ENCODE measurements at regions not wholly inside any gene's neighbourhood (a gene's known extent, or its start where the extent isn't known, plus 50 kb on each side); places are given as distances from the start of the nearest gene placed in this dataset.

DNA sequence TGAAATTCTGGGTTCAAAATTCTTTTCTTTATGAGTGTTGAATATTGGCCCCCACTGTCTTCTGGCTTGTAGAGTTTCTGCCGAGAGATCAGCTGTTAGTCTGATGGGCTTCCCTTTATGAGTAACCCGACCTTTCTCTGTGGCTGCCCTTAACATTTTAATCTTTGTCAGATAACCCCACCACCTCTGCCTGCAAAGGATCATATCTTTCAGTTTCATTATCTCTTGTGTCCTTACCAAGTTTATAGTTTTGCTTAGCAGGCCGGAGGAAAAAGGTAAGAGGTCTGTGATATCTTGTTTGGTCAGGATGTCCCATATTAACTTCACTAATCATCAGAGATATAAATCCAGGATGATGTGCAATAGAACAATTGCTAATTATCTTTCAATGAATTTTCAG, 970.2 kb upstream of the TYRP1 start:
- DNase-seq (ENCODE audit: low spot score) = no peak

DNA sequence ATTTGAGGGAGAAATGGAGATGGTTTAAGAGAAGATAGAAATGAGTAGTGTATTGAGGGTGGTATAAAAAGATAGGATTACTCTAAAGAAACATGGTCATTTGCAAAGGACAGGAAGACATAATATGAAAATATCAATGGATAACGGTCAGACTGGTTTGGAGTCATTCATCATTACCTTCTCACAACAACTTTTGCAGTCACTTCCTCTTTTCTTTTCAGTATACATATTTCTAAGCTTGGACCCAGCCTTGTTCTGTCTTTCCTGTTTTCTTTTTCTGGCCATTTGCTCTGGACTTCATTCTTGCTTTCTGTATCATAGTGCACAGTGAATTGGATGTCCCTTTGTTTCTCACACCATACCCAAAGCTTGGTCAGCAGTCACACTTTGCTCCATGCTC, 966.5 kb upstream of the TYRP1 start:
- DNase-seq (ENCODE audit: low spot score) = no peak

DNA sequence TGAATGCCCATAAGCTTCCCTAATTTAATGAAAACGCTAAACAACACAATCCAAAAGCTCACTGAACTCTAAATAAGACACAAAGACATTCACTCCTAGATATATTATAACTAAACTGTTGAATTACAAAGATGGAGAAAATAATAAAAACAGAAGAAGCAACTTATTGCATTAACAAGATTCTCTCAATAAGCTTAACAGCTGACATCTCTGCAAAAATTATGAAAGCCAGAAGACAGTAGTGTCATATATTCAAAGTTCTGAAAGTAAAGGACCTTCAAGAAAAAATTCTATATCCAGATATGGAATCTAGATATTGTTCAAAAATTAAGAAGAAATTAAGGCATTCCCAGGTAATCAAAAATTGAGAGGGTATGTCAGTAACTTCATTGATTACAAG, 957.8 kb upstream of the TYRP1 start:
- no peak for DNase-seq (ENCODE audit: low spot score)

DNA sequence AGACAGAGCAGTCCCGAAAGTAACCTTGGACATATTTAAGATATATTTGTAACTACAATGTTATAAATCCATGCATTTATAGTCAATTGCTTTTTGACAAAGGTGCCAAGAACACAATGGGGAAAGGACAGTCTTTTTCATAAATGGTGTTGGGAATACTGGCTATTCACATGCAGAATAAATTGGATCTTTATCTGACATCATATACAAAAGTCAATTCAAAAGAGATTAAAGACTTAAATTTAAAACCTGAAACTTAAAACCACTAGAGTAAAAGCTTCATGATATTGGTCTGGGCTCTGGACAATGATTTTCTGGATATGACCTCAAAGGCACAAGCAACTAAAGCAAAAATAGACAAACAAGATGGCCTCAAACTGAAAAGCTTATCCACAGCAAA, 950.7 kb upstream of the TYRP1 start:
- DNase-seq (ENCODE audit: low spot score) = no peak

DNA sequence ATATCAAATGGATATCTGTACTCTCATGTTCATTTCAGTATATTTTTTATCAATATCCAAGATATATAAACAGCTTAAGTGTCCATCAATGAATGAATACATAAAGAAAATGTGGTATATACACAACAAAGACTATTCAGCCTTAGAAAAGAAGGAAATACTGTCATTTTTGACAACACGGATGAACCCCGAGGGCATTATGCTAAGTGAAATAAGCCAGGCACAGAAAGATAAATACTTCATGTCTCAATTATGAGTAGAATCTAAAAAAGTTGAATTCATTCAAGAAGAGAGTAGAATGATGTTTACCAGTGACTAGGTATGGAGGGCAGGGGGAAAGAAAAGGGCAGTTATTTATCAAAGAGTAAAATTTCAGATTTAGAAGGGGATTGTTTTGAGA, 949.8 kb upstream of the TYRP1 start:
- DNase-seq (ENCODE audit: low spot score) = no peak

DNA sequence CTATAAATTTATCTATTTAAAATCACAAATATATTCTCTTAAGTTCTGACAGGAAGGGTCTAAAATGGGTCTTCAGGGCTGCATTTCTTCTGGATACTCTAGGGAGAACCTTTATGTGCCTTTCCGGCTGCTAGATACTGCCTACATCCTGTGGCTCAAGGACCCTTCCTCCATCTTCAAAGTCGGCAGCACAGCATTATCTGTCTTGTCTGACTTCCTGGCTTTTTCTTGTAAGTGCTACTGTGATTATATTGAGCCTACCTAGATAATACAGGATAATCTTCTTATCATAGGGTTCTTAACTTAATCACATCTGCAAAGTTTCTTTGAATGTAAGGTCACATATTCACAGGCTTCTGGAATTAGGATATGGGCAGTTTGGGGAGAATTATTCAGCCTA, 943.8 kb upstream of the TYRP1 start:
- DNase-seq (ENCODE audit: low spot score) = no peak

DNA sequence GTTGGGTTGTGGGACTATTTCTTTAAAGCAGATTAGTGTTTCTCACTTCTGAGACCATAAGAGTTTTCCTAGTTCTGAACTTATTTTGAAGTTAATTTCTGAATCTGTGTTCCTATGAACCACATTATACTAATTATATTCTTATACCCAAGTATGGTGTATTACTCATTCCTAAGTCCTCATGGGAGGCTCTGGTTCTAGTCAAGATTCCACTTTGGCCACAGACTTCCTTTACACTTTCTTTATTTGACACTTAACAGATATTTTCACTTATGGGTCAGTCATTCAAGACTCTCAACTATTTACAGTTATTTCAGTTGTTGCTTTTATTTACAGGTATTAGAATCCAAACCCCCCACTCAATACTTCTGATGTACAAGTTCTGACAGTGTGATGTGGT, 937.2 kb upstream of the TYRP1 start:
- DNase-seq (ENCODE audit: low spot score) = no peak

DNA sequence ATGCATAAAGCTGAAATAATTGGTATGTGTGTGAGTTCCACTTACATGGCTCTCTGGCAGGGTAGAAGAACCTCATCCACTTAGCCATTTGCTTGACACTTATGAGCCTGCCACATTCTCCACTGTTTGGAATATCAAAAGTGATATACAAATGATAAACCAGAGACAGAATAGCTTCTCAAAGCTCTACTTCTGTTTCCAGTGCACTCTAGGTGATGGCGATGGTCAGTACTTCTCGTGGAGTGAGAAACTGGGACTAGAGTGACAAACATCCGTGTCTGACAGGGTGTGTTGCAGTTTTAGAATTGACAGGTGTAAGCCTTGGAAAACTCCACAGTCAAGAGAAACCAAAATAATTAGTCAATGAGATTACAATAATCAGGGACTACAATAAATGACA, 935.8 kb upstream of the TYRP1 start:
- DNase-seq (ENCODE audit: low spot score) = no peak

DNA sequence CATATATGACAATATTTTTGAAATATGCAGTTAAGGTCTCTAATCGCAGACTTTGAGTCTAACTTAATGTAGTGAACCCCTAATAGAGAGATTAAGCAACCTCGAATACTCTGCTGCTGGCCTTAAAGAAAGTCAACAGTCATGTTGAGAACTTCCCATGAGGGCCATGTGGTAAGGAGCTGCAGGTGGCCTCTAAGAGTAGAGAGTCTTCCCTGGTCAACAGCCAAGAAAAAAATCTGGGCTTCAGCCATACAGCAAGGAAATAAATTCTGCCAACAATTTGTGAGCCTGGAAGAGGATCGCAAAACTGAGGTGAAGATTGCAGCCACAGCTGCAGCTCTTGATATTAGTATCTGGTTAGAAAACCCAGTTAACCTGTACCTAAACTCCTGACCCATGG, 935.2 kb upstream of the TYRP1 start:
- DNase-seq (ENCODE audit: low spot score) = no peak

DNA sequence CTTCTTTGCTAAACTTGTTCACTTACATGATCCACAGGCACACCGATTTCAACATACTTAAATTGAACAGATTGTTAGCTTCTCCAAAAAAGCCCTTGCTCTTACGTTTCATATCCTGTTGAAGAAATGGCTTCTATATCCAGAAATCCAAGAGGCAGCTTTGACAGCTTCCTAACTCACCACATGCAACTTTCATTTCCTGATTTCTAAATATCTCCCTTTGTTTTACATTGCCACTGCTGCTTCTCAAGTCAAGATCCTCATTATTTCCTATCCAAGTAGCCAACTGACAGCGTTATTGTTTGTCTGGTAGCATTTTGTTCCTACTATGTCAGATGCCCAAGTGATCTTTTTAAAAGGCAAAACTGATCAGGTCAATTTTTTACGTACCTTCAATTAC, 913.2 kb upstream of the TYRP1 start:
- DNase-seq (ENCODE audit: low spot score) = no peak

DNA sequence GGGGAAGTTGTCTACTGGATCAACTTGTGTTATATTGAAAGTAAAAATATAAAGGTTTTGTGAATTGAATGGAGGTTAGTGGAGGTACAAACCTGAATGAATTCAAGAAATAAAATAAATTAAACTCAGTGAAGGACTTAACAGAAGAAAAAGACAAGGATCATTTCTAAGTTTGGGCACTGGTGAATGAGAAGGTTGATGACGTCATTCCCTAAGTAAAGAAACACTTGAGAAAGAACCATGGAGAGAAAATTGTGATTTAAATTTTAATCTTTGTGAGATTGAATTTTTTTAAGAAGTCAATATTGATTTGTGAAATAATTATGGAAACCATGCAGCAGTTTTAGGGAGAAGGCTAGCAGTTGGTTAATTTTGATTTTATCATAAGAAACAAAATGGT, 900.3 kb upstream of the TYRP1 start:
- DNase-seq (ENCODE audit: low spot score) = no peak

DNA sequence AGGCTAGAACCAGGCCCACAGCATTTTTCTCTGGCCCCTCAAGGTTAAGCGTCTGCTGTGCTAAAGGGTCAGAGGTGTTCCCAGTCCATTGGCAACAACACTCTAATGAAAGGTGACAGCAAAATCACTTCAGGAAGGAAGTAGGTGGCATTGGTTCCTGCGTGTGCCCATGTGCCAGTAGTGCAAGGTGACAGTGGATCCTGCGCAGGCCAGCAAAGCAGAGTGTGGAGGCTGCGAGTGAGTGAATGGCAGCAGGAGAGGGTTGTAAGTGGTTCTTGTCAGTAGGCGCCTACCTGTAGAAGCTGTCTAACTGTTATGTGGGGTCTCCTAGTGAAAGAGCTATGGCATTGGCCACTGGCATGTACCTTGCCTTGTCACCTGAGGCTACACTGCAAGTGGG, 898.2 kb upstream of the TYRP1 start:
- DNase-seq (ENCODE audit: low spot score) = no peak

DNA sequence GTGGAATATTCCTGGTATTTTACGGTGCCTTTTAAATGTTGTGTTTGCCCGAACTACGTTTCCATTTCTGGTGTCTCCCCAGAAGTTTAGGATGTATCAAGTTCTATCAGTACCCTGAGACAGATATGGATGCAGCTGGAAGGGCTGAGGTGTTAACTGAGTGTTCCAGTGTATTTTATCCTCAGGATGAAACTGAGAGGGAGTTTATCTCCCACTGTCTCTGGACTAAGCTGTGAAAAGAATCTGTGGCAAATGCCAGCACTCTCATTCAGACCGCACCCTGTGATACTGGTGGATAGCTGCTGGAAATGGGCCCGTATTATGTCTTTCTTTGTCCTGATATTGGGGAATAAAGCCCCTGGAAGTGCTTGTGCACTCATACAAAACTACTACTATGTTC, 887.2 kb upstream of the TYRP1 start:
- no peak for DNase-seq (ENCODE audit: low spot score)

DNA sequence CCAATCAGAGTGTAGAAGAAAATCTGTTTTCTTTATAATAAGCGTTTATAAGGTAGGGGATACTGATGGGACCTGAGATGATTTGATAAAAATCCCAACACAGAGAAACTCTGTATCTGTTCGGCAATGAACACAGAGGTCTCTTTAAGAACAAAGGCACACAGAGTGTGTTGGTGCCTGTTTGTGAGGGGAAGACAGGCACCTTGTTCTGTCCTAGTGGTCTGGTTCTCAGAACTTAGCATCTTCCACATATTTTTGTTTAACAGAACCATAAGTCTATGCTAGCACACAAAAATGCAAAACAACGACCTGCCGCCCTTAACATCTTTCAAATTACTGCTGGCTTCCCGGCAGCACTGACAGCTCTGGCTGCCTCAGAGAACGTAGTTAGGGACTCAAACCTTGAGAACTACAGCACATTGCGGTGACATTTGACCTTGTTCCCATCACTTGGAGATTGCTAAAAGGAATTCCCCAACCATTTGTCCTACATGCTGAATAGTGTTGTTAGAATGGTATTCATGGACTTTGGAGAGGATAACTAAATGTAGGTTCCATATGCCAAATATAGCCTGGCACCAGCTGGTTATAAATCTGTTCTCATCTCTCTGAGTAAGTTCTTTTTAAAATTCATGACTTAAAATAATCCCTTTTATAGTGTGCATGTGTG, 871.7 kb upstream of the TYRP1 start:
- DNase-seq (ENCODE audit: low spot score) = no peak

DNA sequence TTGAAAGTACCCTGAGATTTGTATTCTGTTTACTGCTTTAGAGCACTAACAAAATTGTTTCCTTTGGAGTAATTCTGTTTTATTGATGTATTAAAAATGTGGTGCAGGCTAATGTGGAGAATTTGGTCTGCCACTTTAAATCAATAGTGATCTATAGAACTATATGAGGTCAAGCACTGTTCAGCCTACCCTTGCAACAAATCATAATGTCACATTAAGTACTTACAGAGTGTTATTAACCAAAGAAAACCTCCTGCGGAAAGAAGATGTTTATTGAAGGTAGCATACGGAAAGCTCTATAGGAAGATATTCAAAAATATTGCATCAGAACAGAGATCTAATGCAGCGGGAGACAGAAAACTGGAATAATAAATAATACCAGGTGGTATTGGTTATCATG, 865.0 kb upstream of the TYRP1 start:
- DNase-seq (ENCODE audit: low spot score) = no peak

DNA sequence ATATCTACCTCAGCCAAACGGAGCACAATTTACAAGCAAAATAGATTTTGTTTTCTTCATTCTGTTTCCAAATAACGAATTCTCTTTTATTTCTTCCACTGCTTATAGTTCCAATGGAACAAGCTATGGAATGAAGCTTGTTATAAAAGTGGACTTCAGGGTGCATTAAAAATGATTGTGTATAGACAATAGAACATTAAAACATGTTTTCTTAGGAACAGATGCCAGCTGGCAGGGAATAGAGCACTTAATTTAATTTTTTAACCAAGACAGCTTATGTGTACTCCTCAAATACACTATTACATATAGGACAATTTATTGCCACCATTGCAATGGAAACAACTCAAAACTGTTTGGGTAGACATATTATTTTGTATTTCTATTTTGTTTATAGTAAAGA, 860.1 kb upstream of the TYRP1 start:
- DNase-seq (ENCODE audit: low spot score) = no peak

DNA sequence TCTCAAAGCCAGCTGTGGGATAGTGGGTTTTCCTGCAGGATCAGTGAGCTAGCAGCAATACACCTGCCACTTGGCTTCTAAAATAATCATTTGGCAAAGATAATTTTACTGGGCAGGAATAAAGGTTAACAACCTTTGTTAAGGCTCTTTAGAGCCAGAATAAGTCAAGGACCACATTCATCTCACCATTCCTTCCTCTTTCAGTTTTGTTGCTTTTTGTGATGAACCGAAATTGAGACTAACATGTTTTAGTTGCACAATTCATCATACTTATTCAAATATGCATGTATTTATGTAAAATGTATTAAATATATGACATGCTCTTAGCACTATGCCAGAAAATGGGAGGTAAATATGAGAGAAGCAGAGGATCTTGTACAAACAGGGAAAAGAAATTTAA, 824.4 kb upstream of the TYRP1 start:
- no peak for DNase-seq (ENCODE audit: low spot score)

DNA sequence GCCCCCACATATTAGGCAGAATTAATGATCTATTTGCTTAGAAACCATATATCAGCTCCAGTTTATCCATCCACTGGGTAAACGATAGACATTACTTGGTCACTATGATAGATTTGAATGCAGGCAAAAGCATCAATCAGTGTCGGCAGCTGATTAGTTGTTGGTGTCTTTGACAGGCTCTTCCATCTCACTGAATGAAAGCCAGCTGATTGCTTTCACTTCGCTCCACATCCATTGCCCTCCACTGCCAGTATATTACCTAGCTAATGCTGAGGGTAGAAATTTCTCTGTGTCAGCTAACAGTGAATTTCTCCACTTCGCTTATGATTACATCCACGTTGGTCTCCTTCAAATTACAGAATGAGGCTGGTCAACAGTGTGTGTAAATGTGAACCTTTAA, 821.3 kb upstream of the TYRP1 start:
- no peak for DNase-seq (ENCODE audit: low spot score)

DNA sequence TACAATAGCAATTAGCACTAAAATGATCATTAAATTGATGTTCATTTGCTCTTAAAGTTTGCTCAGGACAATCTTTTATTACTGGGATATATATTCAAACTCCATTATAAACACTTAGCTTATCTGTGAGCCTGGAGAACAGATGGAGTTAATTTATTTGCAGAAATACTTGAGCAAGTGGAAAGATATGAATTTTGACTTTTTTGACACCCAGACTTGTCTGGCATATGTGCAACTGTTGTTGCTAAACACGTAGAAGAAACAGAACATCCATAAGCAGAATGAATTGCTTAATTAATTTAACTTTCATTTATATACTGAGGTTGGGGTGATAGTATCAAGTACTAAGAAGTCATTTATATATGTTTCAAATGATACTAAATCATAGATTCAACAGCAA, 820.7 kb upstream of the TYRP1 start:
- no peak for DNase-seq (ENCODE audit: low spot score)

DNA sequence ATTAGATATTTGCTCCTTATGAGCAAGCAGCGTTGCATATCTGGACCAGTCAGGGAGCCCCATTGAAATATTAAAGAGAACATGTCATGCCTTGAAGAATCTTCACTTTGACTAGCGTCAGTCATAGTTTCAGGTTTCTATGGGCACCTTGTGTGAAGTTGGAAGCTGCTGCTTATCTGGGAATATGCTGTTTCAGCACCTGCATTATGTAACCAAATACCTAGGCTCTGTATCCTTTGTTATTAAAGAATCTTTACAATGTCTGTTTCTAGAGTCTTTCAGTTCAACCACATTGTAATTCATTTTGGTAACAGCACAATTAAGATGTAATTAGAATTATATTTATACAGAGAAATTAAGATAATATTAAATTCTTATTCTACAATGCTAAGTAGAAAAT, 818.8 kb upstream of the TYRP1 start:
- DNase-seq (ENCODE audit: low spot score) = no peak

DNA sequence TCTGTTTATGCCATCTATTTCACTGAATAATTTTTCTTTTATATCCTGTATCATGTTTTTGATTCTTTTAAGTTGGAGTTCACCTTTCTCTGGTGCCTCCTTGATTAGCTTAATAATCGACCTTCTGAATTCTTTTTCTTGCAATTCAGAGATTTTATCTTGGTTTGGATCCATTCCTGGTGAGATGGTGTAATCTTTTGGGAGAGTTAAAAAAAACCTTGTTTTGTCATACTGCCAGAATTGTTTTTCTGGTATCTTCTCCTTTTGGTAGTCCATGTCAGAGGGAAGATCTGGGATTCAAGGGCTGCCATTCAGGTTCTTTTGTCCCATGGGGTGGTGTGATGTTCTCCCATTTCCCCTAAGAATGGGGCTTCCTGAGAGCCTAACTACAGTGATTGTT, 800.8 kb upstream of the TYRP1 start:
- no peak for DNase-seq (ENCODE audit: low spot score)

DNA sequence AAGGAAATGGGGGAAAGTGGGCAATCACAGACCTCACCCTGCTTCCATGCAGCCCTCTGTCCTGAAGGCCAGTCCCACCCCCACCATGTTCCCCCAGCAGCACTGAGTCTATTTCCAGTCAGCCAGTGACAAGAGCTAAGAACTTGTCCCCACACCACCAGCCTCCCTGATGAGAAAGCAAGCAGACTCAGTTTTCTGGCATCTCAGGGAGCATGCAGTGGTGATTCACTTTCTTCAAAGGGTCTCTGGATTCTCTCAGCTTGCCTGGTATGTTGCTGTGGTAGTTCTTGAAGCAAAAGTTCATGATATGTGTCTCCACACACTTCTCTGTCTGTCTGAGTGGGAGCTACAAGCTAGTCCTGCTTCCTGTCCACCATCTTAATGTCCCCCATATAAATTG, 799.9 kb upstream of the TYRP1 start:
- no peak for DNase-seq (ENCODE audit: low spot score)

DNA sequence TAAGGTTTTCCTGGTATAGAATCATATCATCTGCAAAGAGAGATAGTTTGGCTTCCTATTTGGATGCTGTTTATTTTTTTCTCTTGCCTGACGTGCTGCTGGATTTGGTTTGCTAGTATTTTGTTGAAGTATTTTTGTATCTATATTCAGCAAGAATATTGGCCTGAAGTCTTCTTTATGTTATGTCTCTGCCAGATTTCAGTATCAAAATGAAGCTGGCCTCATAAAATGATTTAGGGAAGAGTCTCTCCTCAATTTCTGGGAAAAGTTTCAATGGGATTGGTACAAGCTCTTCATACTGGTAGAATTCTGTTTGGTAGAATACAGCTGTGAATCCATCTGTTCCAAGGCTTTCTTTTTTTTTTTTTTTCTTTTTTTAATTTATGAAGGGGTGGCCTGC, 799.0 kb upstream of the TYRP1 start:
- no peak for DNase-seq (ENCODE audit: low spot score)

DNA sequence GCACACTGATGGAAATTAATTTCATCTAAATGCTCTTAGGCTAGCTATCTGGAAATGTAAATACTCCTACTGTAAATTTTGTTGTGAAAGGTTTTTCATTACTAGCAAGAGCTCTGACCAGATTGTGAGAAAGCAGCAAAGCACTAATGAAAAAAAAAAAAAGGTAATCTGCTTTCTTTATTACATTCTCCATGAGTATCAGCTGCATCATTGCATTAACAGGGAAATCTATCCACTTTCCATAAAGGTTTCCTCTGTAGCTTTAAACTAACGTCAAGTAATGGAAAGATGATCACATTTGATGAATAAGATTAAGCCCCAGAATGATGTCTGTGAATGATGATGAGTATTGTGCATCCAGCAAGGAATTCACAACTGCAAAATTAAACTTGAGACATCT, 790.6 kb upstream of the TYRP1 start:
- DNase-seq (ENCODE audit: low spot score) = no peak

DNA sequence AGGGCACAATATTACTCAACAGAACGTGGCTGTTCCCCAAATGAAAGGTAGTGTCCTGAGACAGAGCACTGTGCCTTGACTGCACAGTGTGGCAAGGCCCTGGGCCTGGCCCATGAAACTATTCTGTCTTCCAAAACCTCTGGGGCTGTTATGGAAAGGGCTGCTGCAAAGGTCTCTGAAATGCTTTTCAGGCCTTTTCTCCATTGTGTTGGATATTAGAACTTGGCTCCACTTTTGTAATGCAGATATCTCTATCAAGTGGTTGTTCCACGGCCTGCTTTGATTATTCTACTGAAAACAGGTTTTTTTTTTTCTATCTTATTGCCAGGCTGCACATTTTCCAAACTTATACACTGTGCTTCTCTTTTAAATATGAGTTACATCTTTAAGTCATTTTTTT, 777.5 kb upstream of the TYRP1 start:
- no peak for DNase-seq (ENCODE audit: low spot score)
